ENCODE measurements at regions not wholly inside any gene's neighbourhood (a gene's known extent, or its start where the extent isn't known, plus 50 kb on each side); places are given as distances from the start of the nearest gene placed in this dataset.

- DNase-seq (ENCODE audit: low read depth, low spot score), result no peak
- H3K4me3 ChIP-seq, result no peak overlapping the region
- H3K27ac ChIP-seq (ENCODE audit: control insufficient read depth, insufficient read depth), result no peak overlapping the region
- no TSS peak for BruUV-seq (replicated peaks)
- ATAC-seq, result no peak
- no peaks in the 10 kb centered on the region for H4K20me1 ChIP-seq (ENCODE audit: control insufficient read depth, insufficient read depth)
- in situ Hi-C loops (cut with MboI), result no loop called here
- WGBS (ENCODE audit: insufficient coverage, insufficient replicate concordance, low lambda C conversion rate, missing lambda C conversion rate), result 23% methylated on average over 1 of the region's 1 CpG
- no peaks in the 10 kb centered on the region for H3K9me3 ChIP-seq (replicated peaks; ENCODE audit: control insufficient read depth, insufficient read depth, low read length)
- H3K79me2 ChIP-seq (ENCODE audit: control insufficient read depth, insufficient read depth, low read length), result no peaks in the 10 kb centered on the region
- intact Hi-C loops (cut with micrococcal nuclease; ENCODE audit: unreplicated experiment), result no loop called here
- ChIA-PET SMC1A (ENCODE audit: uncharacterized antibody, unreplicated experiment) (interaction anchor here (0.7 kb wide), 1 partner anchor 13 kb away, joined by 3 read pairs; no protein-coding TSS in a partner anchor), CTCF (no interaction called here), RAD21 (ENCODE audit: unreplicated experiment) (no interaction called here), POLR2A (no interaction called here)
- no peak overlapping the region for H3K4me2 ChIP-seq (ENCODE audit: control insufficient read depth, insufficient read depth)
- H3K9ac ChIP-seq (ENCODE audit: control insufficient read depth, insufficient read depth, low read length), result no peak overlapping the region
- H3K36me3 ChIP-seq (ENCODE audit: control insufficient read depth in 2 of 2, insufficient read depth in 2 of 2, low read length in 1 of 2), result no peaks in the 10 kb centered on the region
- no peak overlapping the region for H2AFZ ChIP-seq (ENCODE audit: control insufficient read depth, low read depth, low read length)
- no peaks in the 10 kb centered on the region for H3K4me1 ChIP-seq (ENCODE audit: control insufficient read depth, insufficient read depth, low read length)
- H3K27me3 ChIP-seq (replicated peaks in 1 of 2; ENCODE audit: control insufficient read depth in 2 of 2, insufficient read depth in 2 of 2, low read length in 1 of 2), result no peaks in the 10 kb centered on the region
- TF ChIP-seq CHD4 (IDR thresholded peaks at IDR 0.05) (no peak), SUPT20H (IDR thresholded peaks at IDR 0.05; ENCODE audit: borderline replicate concordance, control insufficient read depth, low read depth, low read length) (no peak), SRF (IDR thresholded peaks at IDR 0.05; ENCODE audit: low read depth in 2 of 2, low read length in 2 of 2) (no peak), IRF5 (IDR thresholded peaks at IDR 0.05; ENCODE audit: borderline replicate concordance) (no peak), SKIL (IDR thresholded peaks at IDR 0.05; ENCODE audit: low read depth, poor library complexity, severe bottlenecking) (no peak), MLLT1 (IDR thresholded peaks at IDR 0.05) (no peak), FOXM1 (IDR thresholded peaks at IDR 0.05; ENCODE audit: low read depth, low read length) (no peak), MYB (IDR thresholded peaks at IDR 0.05; ENCODE audit: borderline replicate concordance, low read depth, low read length) (no peak), MEF2A (IDR thresholded peaks at IDR 0.05; ENCODE audit: insufficient read depth, low read depth, low read length) (no peak), EP300 (IDR thresholded peaks at IDR 0.05; ENCODE audit: borderline replicate concordance in 1 of 2, control insufficient read depth in 1 of 2, low read depth in 2 of 2, low read length in 2 of 2) (no peak), ZBED1 (IDR thresholded peaks at IDR 0.05; ENCODE audit: borderline replicate concordance) (no peak), SREBF2 (IDR thresholded peaks at IDR 0.05; ENCODE audit: low read length) (no peak), USF2 (IDR thresholded peaks at IDR 0.05; ENCODE audit: borderline replicate concordance, low read depth, low read length) (no peak), EZH2 (IDR thresholded peaks at IDR 0.05; ENCODE audit: borderline replicate concordance, control insufficient read depth, low read depth, low read length) (no peak), EGR1 (IDR thresholded peaks at IDR 0.05; ENCODE audit: borderline replicate concordance in 1 of 2, low read depth in 2 of 2, low read length in 2 of 2) (no peak)
- TF ChIP-seq, protein P1, sequence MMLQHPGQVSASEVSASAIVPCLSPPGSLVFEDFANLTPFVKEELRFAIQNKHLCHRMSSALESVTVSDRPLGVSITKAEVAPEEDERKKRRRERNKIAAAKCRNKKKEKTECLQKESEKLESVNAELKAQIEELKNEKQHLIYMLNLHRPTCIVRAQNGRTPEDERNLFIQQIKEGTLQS (IDR thresholded peaks at IDR 0.05; ENCODE audit: borderline replicate concordance, extremely low read depth, low read depth, low read length), result no peak
- TF ChIP-seq, protein P2, sequence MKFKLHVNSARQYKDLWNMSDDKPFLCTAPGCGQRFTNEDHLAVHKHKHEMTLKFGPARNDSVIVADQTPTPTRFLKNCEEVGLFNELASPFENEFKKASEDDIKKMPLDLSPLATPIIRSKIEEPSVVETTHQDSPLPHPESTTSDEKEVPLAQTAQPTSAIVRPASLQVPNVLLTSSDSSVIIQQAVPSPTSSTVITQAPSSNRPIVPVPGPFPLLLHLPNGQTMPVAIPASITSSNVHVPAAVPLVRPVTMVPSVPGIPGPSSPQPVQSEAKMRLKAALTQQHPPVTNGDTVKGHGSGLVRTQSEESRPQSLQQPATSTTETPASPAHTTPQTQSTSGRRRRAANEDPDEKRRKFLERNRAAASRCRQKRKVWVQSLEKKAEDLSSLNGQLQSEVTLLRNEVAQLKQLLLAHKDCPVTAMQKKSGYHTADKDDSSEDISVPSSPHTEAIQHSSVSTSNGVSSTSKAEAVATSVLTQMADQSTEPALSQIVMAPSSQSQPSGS (IDR thresholded peaks at IDR 0.05; ENCODE audit: low read length), result no peak
- no peak for FAIRE-seq
Measured at GRCh38 chr6:48325701-48326100, 214.7 kb upstream of the PTCHD4 start.

All from GM12878 (cell line).